ENCODE measurements at regions not wholly inside any gene's neighbourhood (a gene's known extent, or its start where the extent isn't known, plus 50 kb on each side); places are given as distances from the start of the nearest gene placed in this dataset.

GRCh38 chr1:82160903-82161302 lies 360.2 kb downstream of the ADGRL2 start:
- DNase-seq (no peak), ATAC-seq (ENCODE audit: low read depth) (no peak)
- Histone ChIP-seq H3K27ac (ENCODE audit: insufficient read depth, low read length) (no peak overlapping the region), H3K9ac (ENCODE audit: low read depth, low read length) (no peak overlapping the region), H4K5ac (ENCODE audit: low read depth, low read length) (no peak overlapping the region), H2AFZ (replicated peaks; ENCODE audit: low read length, poor library complexity) (peak overlapping the region; percentile 48), H2AK5ac (ENCODE audit: low read depth, low read length) (no peak overlapping the region), H2BK20ac (ENCODE audit: low read depth, low read length) (no peak overlapping the region), H3K9me3 (ENCODE audit: control insufficient read depth, insufficient read depth, low read length) (no peaks in the 10 kb centered on the region; the same call in 1 of the 2 replicates), H2BK15ac (ENCODE audit: low read depth, low read length) (no peak overlapping the region), H4K20me1 (ENCODE audit: insufficient read depth, low read length) (no peaks in the 10 kb centered on the region), H2AK9ac (replicated peaks; ENCODE audit: low read depth, low read length, poor library complexity) (no peak overlapping the region), H3K23ac (ENCODE audit: low read depth, low read length) (no peak overlapping the region), H3K79me1 (ENCODE audit: low read depth in 1 of 2, low read length in 2 of 2) (no peaks in the 10 kb centered on the region), H3K18ac (ENCODE audit: low read depth, low read length) (no peak overlapping the region), H2BK5ac (ENCODE audit: low read depth, low read length, poor library complexity, severe bottlenecking) (no peak overlapping the region), H3K4me3 (ENCODE audit: insufficient read depth, low read depth, low read length) (no peak overlapping the region), H3K56ac (ENCODE audit: extremely low read depth, insufficient read depth, low read length) (no peak overlapping the region), H4K91ac (ENCODE audit: insufficient read depth, low read depth, low read length) (no peak overlapping the region), H3K14ac (replicated peaks; ENCODE audit: low read depth, low read length) (no peak overlapping the region), H2BK120ac (ENCODE audit: low read depth, low read length) (no peak overlapping the region), H3K27me3 (ENCODE audit: control insufficient read depth, insufficient read depth, low read length) (no peaks in the 10 kb centered on the region), H3K4ac (ENCODE audit: low read depth, low read length) (no peak overlapping the region), H3K9me1 (ENCODE audit: insufficient read depth, low read length) (no peaks in the 10 kb centered on the region), H3K4me2 (ENCODE audit: low read depth, low read length) (no peak overlapping the region), H4K8ac (ENCODE audit: low read depth in 2 of 2, low read length in 2 of 2) (no peak overlapping the region), H3K36me3 (ENCODE audit: control insufficient read depth, insufficient read depth, low read length) (no peaks in the 10 kb centered on the region), H3K4me1 (ENCODE audit: control insufficient read depth, insufficient read depth, low read length) (no peaks in the 10 kb centered on the region)
- CTCF ChIA-PET, result no interaction called here
- in situ Hi-C loops (cut with MboI; ENCODE audit: low sequenced_read_pairs) (no loop called here), intact Hi-C loops (cut with micrococcal nuclease) (no loop called here), dilution Hi-C loops (cut with HindIII; ENCODE audit: low sequenced_read_pairs, unreplicated experiment) (no loop called here)
- no CpG with 5 or more reads among the region's 3 CpGs for WGBS, 2 experiments (ENCODE audit: extremely low coverage in 2 of 2, insufficient read length in 1 of 2)
- BruUV-seq (replicated peaks), result no TSS peak
- POLR2A ChIA-PET (ENCODE audit: unreplicated experiment), result no interaction called here
- TF ChIP-seq FOS (IDR thresholded peaks at IDR 0.05; ENCODE audit: low read depth, low read length), result no peak
- TF ChIP-seq MXI1 (IDR thresholded peaks at IDR 0.05; ENCODE audit: borderline replicate concordance, low read depth, low read length), result no peak
- TF ChIP-seq MAZ (IDR thresholded peaks at IDR 0.05; ENCODE audit: borderline replicate concordance, low read depth, low read length), result no peak
- TF ChIP-seq USF2 (IDR thresholded peaks at IDR 0.05; ENCODE audit: low read depth, low read length), result no peak
- TF ChIP-seq POLR2A (IDR thresholded peaks at IDR 0.05; ENCODE audit: low read depth, low read length), result no peak
- no peak for TF ChIP-seq SMC3 (IDR thresholded peaks at IDR 0.05; ENCODE audit: low read depth, low read length)
- TF ChIP-seq RAD21 (IDR thresholded peaks at IDR 0.05; ENCODE audit: low read length), result no peak
- TF ChIP-seq MAFK (IDR thresholded peaks at IDR 0.05; ENCODE audit: low read depth, low read length), result no peak
- no peak for TF ChIP-seq ELK1 (IDR thresholded peaks at IDR 0.05; ENCODE audit: borderline replicate concordance, low read depth, low read length)
- no peak for TF ChIP-seq BHLHE40 (IDR thresholded peaks at IDR 0.05; ENCODE audit: low read depth, low read length)
- no peak for TF ChIP-seq NFE2L2 (IDR thresholded peaks at IDR 0.05; ENCODE audit: low read depth, low read length)
- TF ChIP-seq CHD1 (IDR thresholded peaks at IDR 0.05; ENCODE audit: low read depth, low read length), result no peak
- TF ChIP-seq CEBPB (IDR thresholded peaks at IDR 0.05; ENCODE audit: low read depth, low read length), result no peak
- no peak for TF ChIP-seq RCOR1 (IDR thresholded peaks at IDR 0.05; ENCODE audit: insufficient replicate concordance, low read length)
- no peak for TF ChIP-seq RFX5 (IDR thresholded peaks at IDR 0.05; ENCODE audit: low read depth, low read length)
- TF ChIP-seq CTCF (conservative IDR thresholded peaks at IDR 0.05; ENCODE audit: low read depth, low read length), result no peak
